Fibroblast of upper back skin (primary cell): ENCODE measurements at regions not wholly inside any gene's neighbourhood (a gene's known extent, or its start where the extent isn't known, plus 50 kb on each side); places are given as distances from the start of the nearest gene placed in this dataset.
"Not testable (repeated sequence)": the region's sequence is repeated elsewhere in the genome, so short reads cannot be mapped to it uniquely, and the experiment has no call there.

Source experiments
- DNase-seq: peaks from one replicate; pipeline ENCODE4 v3.0.0-alpha.2; 2013

DNA sequence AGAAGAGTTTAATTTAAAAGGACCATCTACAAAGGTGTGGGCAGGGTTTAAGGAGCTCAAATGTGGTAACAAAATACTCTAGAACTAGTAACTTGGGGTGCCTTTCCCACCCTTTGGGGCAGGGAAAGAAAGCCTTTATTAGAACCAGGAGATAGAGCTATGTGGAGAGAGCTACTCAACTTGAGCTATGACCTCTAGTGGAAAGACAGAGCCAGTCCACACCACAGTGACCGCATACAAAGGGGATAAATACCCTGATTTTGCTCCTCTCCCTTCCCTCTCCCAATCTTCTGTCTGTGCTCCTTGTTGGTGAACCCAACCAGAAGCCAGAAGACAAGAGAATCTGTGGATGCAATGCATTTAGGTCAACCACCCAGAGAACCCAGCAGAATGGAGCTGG lies 54.4 kb upstream of the JAK1 start:
- DNase-seq: no peak

DNA sequence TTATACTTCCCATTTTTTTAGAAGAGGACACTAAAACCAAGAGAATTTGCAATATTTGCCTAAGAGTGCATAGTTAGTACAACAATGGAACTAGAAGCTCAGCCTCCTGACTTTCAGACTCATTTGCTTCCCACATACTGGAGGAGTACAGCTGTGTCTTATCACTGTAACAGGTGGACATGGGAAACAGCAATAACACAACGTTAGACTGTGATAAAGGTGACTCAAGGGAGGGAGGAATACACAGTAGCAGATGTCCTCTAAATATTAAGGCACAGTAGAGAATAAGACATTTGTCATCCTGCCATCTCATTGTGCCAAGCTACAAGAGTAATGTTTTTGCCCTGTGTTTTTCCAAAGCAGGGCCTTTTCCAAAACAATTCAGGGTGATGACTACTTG lies 55.4 kb upstream of the JAK1 start:
- DNase-seq: no peak

DNA sequence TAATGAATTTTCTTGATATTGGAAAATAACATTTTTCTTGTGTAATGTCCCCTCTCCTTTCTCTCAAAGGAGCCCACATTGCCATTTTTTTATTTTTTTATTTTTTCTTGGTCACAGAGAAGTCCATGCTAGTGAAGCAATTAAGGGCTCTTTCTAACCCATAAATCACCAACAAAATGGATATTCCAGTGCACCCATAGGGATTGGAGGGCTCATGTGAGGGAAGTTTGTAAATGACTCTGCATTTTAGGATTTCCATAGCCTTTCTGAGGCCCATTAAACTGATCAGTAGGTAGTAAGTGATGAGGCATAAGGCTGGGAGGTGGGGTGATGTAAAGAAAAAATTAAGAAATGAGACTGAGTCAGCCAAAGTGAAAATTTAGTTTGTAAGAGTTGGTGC lies 55.9 kb upstream of the JAK1 start:
- no peak for DNase-seq

DNA sequence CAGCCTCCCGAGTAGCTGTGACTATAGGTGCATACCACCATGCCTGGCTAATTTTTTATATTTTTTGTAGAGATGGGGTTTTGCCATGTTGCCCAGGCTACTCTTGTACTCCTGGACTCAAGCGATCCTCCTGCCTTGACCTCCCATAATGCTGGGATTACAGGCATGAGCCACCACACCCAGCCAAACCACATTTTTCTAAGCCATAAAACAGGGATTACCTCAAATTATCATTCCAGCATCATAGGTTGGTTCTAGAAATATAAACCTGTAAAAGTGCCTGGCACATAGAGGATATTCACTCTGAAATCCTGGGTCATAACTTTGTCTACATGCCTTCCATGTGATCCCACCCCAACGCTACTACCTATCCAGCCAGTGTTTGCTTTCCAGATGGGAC lies 59.4 kb upstream of the JAK1 start:
- DNase-seq: no peak

DNA sequence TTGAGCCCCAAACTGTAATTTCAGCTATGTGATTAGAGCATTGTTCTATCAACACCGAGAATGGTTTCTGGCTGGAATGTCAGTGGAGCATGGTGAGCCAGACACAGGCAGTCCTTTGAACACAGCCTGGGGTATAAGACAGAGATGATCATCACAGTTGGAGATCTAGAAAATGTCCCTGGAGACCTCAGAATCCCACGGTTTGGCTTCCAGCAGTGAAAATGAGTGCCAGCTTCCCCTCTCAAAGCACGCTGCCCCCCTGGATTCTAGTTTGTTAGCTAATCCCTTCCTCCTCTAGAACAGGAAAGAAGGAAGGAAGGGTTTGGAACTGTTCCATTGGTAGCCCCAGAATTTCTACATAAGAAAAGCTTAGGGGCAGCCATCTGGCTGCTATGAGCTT lies 59.9 kb upstream of the JAK1 start:
- peak; percentile 37 for DNase-seq

DNA sequence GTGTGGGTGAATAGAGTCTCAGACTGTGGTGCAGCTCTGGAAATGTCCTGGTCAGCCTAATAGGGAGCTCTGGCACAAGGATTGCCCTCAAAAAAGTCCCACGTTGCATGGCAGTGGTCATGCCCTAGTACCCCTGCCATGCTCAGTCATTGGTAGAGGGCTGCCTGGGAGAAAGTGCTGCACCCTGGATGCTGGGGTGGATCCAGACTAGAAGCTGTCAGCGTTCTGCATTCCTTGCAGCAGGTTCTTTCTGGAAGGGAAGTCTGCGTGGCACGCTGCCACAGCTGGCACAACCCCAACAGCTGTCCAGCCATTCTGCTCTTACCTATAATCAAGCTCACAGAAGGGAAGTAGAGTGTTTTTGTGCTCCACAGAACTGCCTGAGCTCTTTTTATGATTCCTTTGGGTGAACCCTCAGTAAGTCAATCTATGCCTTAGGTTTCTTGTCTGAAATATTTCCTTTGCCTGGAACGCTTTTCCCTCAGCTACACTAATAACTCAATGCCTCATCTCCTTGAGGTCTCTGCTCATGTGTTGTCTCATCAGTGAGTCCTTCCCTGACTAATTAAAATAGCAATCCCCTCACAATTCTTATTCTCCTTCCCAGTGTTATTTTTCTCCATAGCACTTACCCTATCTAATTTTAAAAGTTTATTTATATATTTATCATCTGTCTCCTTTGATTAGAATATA lies 61.5 kb upstream of the JAK1 start:
- DNase-seq: peak; percentile 8

DNA sequence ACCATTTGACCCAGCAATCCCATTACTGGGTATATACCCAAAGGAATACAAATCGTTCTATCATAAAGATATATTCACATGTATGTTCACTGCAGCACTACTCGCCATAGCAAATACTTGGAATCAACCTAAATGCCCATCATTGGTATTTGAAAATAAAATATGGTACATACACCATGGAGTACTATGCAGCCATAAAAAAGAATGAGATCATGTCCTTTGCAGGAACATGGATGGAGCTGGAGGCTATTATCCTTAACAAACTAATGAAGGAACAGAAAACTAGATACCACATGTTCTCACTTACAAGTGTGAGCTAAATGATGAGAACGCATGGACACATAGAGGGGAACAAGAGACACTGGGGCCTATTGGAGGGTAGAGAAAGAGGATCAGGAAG lies 63.1 kb upstream of the JAK1 start:
- not testable (repeated sequence) for DNase-seq

DNA sequence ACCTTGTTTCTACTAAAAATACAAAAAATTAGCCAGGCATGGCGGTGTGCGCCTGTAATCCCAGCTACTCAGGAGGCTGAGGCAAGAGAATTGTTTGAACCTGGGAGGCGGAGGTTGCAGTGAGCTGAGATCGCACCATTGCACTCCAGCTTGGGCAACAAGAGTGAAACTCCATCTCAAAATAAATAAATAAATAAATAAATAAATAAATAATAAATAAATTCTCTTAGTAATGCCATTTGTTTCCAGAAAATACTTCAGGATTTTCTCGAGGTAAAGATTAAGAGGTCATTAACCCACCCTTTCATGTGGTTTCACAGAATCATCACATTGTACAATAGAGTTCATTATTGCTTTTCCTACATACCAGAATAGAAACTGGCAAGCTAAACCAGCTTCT lies 68.5 kb upstream of the JAK1 start:
- not testable (repeated sequence) for DNase-seq

DNA sequence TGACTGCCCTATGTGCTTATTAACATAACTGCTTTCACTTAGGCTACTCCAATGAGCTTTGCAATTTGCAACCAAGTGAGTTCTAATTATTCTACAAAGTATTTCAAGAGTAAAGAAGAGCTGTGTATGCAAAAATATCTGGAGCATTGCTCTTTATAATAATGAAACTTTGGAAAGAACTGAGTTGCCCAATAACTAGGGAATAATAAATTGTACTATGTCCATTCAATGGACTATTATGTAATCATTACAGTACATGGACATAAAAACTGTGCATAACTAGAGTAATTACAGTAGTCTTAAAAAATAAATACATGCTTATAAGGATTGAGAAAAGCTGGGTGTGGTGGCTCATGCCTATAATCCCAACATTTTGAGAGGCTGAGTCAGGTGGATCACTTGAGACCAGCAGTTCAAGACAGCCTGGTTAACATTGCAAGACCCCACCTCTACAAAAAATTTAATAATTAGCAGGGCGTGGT lies 70.3 kb upstream of the JAK1 start:
- no peak for DNase-seq

DNA sequence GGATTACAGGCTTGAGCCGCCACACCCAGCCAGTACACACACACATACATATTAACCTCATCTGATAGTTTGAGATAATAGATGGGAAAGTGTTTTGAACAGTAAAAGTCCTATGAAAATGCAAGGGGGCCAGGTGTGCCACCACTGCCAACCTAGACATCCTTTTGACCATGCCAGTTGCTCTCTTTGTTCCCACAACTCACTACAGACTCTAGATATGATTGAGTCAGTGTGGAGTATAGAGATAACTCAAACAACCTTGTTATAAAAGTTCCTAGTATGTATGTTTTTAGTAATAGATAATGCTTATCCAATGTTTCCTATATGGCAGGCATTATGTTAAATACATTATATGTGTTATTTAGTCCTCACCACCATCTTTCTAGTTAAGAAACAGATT lies 72.7 kb upstream of the JAK1 start:
- no peak for DNase-seq

DNA sequence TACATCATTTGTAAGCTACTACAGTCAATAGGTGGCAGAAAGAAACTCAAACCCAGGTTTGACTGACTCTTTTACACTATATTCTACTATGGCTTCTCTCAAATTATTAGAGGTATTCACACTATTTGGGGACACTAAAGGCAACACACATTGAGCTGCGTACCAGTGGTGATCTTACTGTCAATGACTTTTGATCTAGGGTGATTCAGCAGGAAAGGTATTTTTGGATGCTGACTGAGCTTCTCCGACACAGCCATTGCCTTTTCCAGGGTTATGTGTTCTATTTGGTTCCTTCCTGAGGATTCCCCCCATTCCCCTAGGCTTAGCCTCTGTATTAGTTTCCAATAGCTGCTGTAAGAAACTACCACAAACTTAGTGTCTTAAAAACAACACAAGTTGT lies 73.2 kb upstream of the JAK1 start:
- DNase-seq: no peak

DNA sequence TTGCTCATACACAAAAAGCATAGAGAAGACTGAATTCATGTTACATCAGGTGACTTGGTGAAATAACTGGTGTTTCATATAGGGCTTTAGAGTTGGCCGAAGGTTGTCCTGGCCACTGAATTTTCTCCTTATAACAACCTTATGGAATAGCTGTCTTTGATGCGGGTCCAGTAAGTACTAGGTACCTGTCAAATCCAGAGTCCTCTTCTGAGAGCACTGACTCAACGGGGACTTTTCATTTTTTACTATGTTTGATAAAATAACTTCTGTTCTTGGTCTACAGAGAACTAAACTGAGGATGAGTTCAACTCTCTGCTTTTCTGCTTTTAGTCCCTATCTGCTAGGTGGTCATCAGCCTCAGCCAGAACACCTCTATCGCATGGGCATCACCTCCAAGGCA lies 76.1 kb upstream of the JAK1 start:
- DNase-seq: no peak

DNA sequence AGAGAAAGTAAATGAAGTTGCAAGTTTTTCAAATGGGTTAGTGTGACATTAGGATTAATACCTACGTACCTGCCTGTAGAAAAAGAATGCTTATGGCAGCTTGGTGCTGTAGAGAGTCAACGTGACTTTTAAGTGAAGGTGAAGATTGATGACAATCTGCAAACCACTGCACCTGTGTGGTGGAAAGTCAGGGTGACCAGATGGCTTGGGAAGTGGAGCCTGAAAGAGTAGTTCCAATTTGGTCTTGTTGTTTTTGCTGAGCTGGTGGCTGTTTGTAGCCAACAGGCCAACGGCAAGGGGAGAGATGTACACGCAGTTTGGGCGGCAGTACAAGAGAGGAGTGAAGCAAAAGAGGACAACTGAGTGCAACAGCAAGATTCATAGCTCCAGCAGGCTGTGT lies 78.1 kb upstream of the JAK1 start:
- DNase-seq: no peak

DNA sequence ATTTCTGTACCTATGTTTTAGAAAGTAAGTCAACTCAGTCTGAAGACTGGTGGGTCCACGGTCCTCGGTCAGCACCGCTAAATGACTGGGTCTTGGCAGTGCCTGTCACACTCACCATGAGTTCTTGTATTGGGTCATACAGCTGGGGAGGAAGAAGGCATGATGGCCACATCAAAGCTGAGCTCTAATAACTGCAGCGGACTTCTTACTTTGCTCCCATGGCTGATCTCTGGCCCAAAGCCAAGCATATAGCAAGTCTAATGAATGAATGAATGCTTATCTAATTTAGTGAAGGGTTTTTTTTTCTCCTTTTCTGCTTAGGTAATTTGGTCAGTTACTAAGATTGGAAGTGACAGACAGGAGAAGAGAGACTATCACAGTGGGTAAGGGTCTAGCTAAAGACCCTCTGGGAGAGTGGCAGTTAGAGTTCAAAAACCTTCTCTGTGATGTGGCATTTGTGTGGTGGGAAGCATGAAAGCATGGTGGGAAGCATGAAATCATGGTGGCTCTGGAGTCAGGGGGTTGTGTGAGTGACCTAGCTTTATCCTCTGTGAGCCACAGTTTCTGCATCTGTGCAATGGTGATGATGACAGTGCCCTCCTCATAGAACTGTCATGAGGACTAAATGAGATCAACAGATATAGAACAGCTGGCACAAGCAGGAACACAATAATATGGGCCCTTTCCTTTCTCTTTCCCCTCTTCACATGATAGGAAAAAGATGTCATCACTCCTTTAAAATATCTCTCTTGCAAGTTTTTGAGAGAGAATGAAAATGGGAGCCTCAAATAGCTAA lies 78.9 kb upstream of the JAK1 start:
- DNase-seq: no peak

DNA sequence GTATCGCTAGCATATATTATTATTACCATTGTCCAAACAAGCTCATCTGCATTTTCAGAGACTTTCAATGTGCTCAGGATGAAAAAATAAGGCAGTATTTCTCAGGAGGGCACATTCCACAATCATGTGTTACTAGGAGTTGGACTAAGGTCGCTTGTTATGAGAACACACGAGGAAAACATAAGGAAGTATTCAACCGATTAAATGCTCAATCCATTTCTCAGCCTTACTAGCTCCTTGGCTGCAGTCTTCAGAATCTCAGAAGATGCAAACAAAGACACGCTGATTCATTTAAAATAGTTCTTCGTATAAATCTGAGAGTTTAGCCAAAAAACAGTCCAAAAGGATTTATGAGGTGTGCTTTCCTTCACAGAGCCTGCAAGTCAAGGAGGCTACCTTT lies 82.0 kb upstream of the JAK1 start:
- DNase-seq: peak; percentile 6

DNA sequence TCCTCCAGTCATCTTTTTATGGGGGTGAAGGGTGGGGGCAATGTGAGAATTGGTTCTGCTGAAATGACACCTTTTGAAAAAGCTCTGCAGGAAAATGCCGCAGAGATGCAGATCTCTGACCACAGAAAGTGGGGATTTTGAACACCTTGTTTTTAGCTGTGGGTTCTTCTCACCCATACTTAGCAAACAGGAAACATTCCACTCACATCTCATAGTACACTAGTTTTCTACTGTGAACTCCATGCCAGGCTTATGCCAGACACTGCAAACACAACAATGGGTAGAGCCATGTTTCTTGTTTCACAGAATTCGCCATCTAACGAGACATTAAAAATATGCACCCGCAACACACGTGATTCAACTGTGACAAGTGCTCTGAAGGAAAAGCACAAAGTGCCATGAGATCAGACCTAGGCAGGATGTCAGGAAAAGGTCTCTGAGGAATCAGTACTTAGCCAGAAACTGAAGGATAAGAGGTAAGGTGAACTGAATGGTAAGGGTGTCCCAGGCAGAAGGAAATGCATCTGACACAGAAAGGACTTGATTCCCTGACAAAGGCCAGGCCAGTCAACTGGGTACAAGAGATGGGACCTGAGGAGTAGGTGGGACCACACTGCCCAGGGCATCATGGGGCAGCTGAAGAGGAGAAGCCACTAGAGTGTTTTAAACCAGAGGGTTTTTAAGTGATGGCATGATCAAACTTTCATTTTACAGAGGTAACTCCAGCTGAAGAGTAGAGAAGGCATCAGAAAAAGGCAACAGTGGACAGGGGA lies 83.8 kb upstream of the JAK1 start:
- no peak for DNase-seq

DNA sequence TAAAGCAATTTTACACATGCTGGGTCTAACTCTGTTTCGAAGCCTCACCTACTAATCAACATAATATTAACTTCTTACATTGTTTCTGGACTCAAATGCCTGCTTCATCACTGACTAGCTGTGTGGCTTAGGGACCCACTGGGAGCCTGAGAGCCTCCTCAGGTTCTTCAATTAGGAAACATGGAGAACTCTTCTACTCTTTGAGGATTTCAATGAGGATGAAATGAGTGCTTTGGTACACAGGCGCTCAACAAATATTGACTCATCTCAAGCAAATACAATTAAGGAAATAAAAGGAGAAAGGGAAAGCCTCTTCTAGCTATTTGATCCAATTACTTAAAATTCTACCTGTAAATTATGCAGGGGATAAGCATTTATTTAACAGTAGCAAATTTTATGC lies 84.4 kb upstream of the JAK1 start:
- DNase-seq: no peak

DNA sequence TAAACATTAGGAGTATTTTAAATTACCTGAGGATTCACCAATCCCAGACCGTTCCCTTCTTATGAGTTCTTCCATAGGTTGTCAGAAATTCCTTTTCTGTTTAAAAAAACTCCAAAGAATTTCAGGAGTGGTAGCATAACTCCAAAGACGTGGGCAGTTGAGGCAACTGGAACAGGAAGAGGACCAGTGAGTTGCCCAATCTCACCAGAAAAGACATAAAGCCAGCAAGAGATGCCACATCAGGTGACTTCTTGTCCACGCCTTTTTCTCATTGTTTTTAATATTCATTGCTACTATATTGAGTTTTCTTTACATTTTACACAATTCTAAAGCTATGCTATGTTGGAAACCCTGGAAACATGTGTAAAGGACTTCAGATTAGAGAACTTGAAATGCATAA lies 88.1 kb upstream of the JAK1 start:
- no peak for DNase-seq

DNA sequence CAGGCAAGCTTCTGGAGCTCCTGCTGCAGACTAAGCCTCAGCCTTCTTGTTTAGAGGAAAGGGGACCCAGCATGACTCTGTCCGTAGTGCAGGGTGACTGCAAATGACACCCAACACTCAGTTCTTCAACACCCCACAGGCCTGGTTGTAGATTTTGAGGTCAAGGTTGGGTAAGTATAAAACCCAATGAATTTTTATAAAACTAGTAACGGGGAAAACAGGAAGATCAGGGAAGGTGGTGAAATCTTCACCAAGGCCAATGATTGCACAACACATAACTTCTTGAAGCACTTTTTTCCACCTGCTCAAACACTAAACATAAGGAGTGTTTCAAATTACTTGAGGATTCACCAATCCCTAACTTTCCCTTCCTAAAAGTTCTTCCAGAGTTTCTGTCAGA lies 89.4 kb upstream of the JAK1 start:
- DNase-seq: no peak

DNA sequence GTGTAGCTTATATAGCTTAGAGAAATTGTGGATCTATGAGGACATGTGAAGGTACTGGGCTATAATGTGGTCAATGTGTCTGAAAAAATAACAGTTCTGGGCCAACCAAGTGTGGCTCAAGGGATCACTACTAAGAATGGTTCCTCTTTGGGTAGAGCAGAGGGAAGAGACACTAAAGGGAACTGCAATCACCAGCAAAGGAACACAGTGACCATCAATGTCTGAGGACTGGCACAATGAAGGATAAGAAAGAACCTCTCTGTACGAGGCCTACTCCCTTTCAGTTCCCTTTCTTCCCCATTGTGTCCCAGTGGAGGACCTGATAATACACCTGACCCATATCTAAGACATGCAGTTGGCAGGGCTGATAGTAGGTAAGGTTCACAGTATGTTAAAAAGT lies 89.9 kb upstream of the JAK1 start:
- no peak for DNase-seq

DNA sequence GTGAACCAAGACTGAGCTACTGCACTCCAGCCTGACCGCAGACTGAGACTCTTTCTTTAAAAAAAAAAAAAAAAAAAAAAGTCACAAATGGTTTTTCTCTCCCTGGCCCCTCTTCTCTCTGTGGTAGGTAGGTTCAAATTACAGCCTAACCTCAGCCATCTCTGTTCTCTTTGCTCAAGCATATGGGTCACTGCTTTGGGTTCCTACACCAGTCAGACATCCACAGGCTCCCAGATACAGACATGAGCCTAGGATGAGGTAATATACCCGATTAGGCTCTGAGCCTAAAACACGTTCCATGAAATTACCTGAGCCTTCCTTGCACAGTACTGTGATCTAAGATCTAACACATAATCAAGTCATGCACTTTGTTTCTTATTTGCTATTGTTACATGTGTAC lies 90.5 kb upstream of the JAK1 start:
- DNase-seq: no peak

DNA sequence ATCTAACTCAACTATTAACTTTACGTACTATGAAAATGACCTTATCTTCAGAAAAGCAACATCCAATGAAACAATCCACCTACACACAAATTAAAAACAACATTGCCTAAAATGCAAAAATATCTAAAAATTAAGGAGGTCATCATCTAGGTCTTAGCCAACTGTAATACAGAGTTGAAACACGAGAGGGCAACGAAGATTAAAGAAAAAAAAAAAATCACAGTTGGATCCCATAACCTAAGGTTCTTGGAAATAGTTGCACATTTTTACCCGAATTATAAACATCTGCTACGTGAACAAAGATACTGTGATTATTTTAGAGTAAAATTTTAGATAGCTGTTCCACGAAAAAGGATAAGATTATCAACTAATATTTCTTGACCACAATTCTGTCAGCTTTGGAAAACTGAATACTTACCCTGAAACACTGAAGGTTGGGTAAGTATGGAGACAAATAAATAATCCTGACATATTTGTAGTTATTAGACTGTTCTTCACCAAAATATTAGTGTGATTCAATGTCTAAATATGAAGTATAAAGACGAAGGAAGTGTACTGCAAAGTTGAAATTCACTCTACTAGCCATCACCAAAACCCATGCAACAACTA lies 88.0 kb upstream of the AK4 start:
- DNase-seq: peak; percentile 49

DNA sequence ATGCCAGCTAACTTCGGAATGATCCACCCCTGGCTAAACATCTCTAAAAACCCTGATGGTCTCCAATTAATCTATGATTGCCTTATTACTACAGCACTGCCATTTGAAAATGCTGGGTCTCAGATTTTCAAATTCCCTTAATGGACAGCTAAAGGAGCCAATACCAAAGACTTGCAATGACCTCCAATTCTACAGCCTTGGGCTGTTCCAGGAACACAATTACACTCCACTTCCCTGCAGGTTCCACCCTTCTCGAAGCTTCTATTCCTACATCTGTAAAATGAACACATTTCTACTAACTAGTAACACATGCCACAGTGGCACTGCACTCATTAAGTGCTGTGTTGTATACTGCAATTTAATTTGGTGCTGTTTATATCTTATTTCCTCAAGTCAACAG lies 85.7 kb upstream of the AK4 start:
- DNase-seq: no peak

DNA sequence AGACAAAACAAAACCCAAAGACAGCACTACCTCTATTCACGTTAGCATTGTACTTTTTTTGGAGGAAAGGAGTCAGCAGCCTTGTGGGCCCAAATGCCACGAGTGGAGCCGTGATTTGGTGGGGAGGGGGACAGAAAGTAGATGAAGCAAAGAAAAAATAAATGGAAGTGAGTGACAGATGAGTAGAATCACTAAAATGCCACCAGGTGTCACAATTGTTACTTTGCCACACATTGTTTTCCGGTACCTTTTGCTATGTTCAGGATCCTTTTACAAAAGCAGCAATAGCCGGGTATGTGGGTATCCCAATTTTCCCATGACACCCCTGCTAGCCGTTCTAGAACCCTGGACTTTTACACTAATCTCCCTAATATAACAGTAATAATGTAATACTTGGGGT lies 85.0 kb upstream of the AK4 start:
- DNase-seq: no peak
